ENCODE measurements at regions not wholly inside any gene's neighbourhood (a gene's known extent, or its start where the extent isn't known, plus 50 kb on each side); places are given as distances from the start of the nearest gene placed in this dataset.
A peak's percentile ranks its signal among the peaks of the same experiment; 100 is the strongest.

- no peaks in the 10 kb centered on the region for H3K9me3 ChIP-seq (ENCODE audit: control insufficient read depth in 2 of 2, insufficient read depth in 1 of 2, low read depth in 1 of 2, low read length in 1 of 2)
- peaks cover 0 to 3% (median 0%) of the 10 kb centered on the region in 3 donors for H3K36me3 ChIP-seq (ENCODE audit: control insufficient read depth in 3 of 3, insufficient read depth in 2 of 3, low read depth in 1 of 3, low read length in 3 of 3)
- no peak overlapping the region for H3K4me3 ChIP-seq (ENCODE audit: low read depth in 1 of 3, low read length in 3 of 3)
- no peaks in the 10 kb centered on the region for H3K27me3 ChIP-seq (ENCODE audit: control insufficient read depth in 3 of 3, insufficient read depth in 3 of 3, low read length in 3 of 3)
- peak overlapping the region in 1 of 3 donors; percentile 51 for H3K27ac ChIP-seq (ENCODE audit: low read depth in 1 of 3, low read length in 2 of 3)
- peak in 1 of 2 donors; percentile 49 for DNase-seq
- H3K4me1 ChIP-seq (ENCODE audit: control insufficient read depth in 3 of 3, insufficient read depth in 2 of 3, low read depth in 1 of 3, low read length in 2 of 3), result peaks cover 0 to 19% (median 0%) of the 10 kb centered on the region in 3 donors
- 66 to 81% (median 71%) methylated on average over 4 of the region's 4 CpGs for WGBS, 3 donors
- no peak for FAIRE-seq
Measured at GRCh38 chr1:119228335-119229080, 88.1 kb upstream of the WARS2 start.

GRCh38 chr1:119235120-119235519, 94.7 kb upstream of the WARS2 start:
- Histone ChIP-seq H3K27ac (ENCODE audit: low read depth in 1 of 3, low read length in 2 of 3) (no peak overlapping the region), H3K9me3 (ENCODE audit: control insufficient read depth in 2 of 2, insufficient read depth in 1 of 2, low read depth in 1 of 2, low read length in 1 of 2) (no peaks in the 10 kb centered on the region), H3K36me3 (ENCODE audit: control insufficient read depth in 3 of 3, insufficient read depth in 2 of 3, low read depth in 1 of 3, low read length in 3 of 3) (peaks cover 0 to 2% (median 0%) of the 10 kb centered on the region in 3 donors), H3K4me1 (ENCODE audit: control insufficient read depth in 3 of 3, insufficient read depth in 2 of 3, low read depth in 1 of 3, low read length in 2 of 3) (no peaks in the 10 kb centered on the region), H3K27me3 (ENCODE audit: control insufficient read depth in 3 of 3, insufficient read depth in 3 of 3, low read length in 3 of 3) (no peaks in the 10 kb centered on the region), H3K4me3 (ENCODE audit: low read depth in 1 of 3, low read length in 3 of 3) (no peak overlapping the region)
- WGBS, 3 donors, result 78 to 88% (median 80%) methylated on average over 2 of the region's 2 CpGs
- no peak for DNase-seq
- no peak for FAIRE-seq

GRCh38 chr1:119245881-119246280, 105.4 kb upstream of the WARS2 start:
- Histone ChIP-seq H3K27me3 (ENCODE audit: control insufficient read depth in 3 of 3, insufficient read depth in 3 of 3, low read length in 3 of 3) (no peaks in the 10 kb centered on the region), H3K4me3 (ENCODE audit: low read depth in 1 of 3, low read length in 3 of 3) (no peak overlapping the region), H3K27ac (ENCODE audit: low read depth in 1 of 3, low read length in 2 of 3) (no peak overlapping the region), H3K36me3 (ENCODE audit: control insufficient read depth in 3 of 3, insufficient read depth in 2 of 3, low read depth in 1 of 3, low read length in 3 of 3) (no peaks in the 10 kb centered on the region), H3K4me1 (ENCODE audit: control insufficient read depth in 3 of 3, insufficient read depth in 2 of 3, low read depth in 1 of 3, low read length in 2 of 3) (no peaks in the 10 kb centered on the region), H3K9me3 (ENCODE audit: control insufficient read depth in 2 of 2, insufficient read depth in 1 of 2, low read depth in 1 of 2, low read length in 1 of 2) (no peaks in the 10 kb centered on the region)
- WGBS, 3 donors, result 63 to 72% (median 68%) methylated on average over 1 of the region's 1 CpG
- FAIRE-seq, result no peak
- no peak for DNase-seq

- H3K4me1 ChIP-seq (ENCODE audit: control insufficient read depth in 3 of 3, insufficient read depth in 2 of 3, low read depth in 1 of 3, low read length in 2 of 3), result no peaks in the 10 kb centered on the region
- H3K4me3 ChIP-seq (ENCODE audit: low read depth in 1 of 3, low read length in 3 of 3), result no peak overlapping the region
- DNase-seq (no peak), FAIRE-seq (no peak)
- H3K9me3 ChIP-seq (ENCODE audit: control insufficient read depth in 2 of 2, insufficient read depth in 1 of 2, low read depth in 1 of 2, low read length in 1 of 2), result no peaks in the 10 kb centered on the region
- H3K27me3 ChIP-seq (ENCODE audit: control insufficient read depth in 3 of 3, insufficient read depth in 3 of 3, low read length in 3 of 3), result no peaks in the 10 kb centered on the region
- H3K36me3 ChIP-seq (ENCODE audit: control insufficient read depth in 3 of 3, insufficient read depth in 2 of 3, low read depth in 1 of 3, low read length in 3 of 3), result no peaks in the 10 kb centered on the region
- no peak overlapping the region for H3K27ac ChIP-seq (ENCODE audit: low read depth in 1 of 3, low read length in 2 of 3)
- WGBS, 3 donors, result 86 to 93% (median 91%) methylated on average over 5 of the region's 5 CpGs
Measured at GRCh38 chr1:119249283-119249682, 108.8 kb upstream of the WARS2 start.

GRCh38 chr1:119250299-119250698, 109.8 kb upstream of the WARS2 start:
- Histone ChIP-seq H3K36me3 (ENCODE audit: control insufficient read depth in 3 of 3, insufficient read depth in 2 of 3, low read depth in 1 of 3, low read length in 3 of 3) (no peaks in the 10 kb centered on the region), H3K4me3 (ENCODE audit: low read depth in 1 of 3, low read length in 3 of 3) (no peak overlapping the region), H3K4me1 (ENCODE audit: control insufficient read depth in 3 of 3, insufficient read depth in 2 of 3, low read depth in 1 of 3, low read length in 2 of 3) (no peaks in the 10 kb centered on the region), H3K27ac (ENCODE audit: low read depth in 1 of 3, low read length in 2 of 3) (no peak overlapping the region), H3K27me3 (ENCODE audit: control insufficient read depth in 3 of 3, insufficient read depth in 3 of 3, low read length in 3 of 3) (no peaks in the 10 kb centered on the region), H3K9me3 (ENCODE audit: control insufficient read depth in 2 of 2, insufficient read depth in 1 of 2, low read depth in 1 of 2, low read length in 1 of 2) (no peaks in the 10 kb centered on the region)
- no peak for DNase-seq
- FAIRE-seq, result no peak
- 86 to 99% (median 96%) methylated on average over 1 of the region's 1 CpG for WGBS, 3 donors

GRCh38 chr1:119251751-119252150, 111.3 kb upstream of the WARS2 start:
- no peak for FAIRE-seq
- Histone ChIP-seq H3K4me3 (ENCODE audit: low read depth in 1 of 3, low read length in 3 of 3) (no peak overlapping the region), H3K36me3 (ENCODE audit: control insufficient read depth in 3 of 3, insufficient read depth in 2 of 3, low read depth in 1 of 3, low read length in 3 of 3) (no peaks in the 10 kb centered on the region), H3K27ac (ENCODE audit: low read depth in 1 of 3, low read length in 2 of 3) (no peak overlapping the region), H3K9me3 (ENCODE audit: control insufficient read depth in 2 of 2, insufficient read depth in 1 of 2, low read depth in 1 of 2, low read length in 1 of 2) (no peaks in the 10 kb centered on the region), H3K27me3 (ENCODE audit: control insufficient read depth in 3 of 3, insufficient read depth in 3 of 3, low read length in 3 of 3) (no peaks in the 10 kb centered on the region), H3K4me1 (ENCODE audit: control insufficient read depth in 3 of 3, insufficient read depth in 2 of 3, low read depth in 1 of 3, low read length in 2 of 3) (no peaks in the 10 kb centered on the region)
- WGBS, 3 donors, result 76 to 87% (median 81%) methylated on average over 3 of the region's 3 CpGs
- DNase-seq, result no peak

- no peaks in the 10 kb centered on the region for H3K4me1 ChIP-seq (ENCODE audit: control insufficient read depth in 3 of 3, insufficient read depth in 2 of 3, low read depth in 1 of 3, low read length in 2 of 3)
- H3K36me3 ChIP-seq (ENCODE audit: control insufficient read depth in 3 of 3, insufficient read depth in 2 of 3, low read depth in 1 of 3, low read length in 3 of 3), result no peaks in the 10 kb centered on the region
- WGBS, 3 donors, result 59 to 76% (median 60%) methylated on average over 1 of the region's 1 CpG
- DNase-seq (no peak), FAIRE-seq (no peak)
- no peaks in the 10 kb centered on the region for H3K27me3 ChIP-seq (ENCODE audit: control insufficient read depth in 3 of 3, insufficient read depth in 3 of 3, low read length in 3 of 3)
- H3K27ac ChIP-seq (ENCODE audit: low read depth in 1 of 3, low read length in 2 of 3), result no peak overlapping the region
- H3K9me3 ChIP-seq (ENCODE audit: control insufficient read depth in 2 of 2, insufficient read depth in 1 of 2, low read depth in 1 of 2, low read length in 1 of 2), result peaks cover 0 to 1% of the 10 kb centered on the region in 2 donors
- H3K4me3 ChIP-seq (ENCODE audit: low read depth in 1 of 3, low read length in 3 of 3), result no peak overlapping the region
Measured at GRCh38 chr1:119253366-119253765, 112.9 kb upstream of the WARS2 start.

GRCh38 chr1:119254067-119254720, 113.7 kb upstream of the WARS2 start:
- no peak for DNase-seq
- H3K9me3 ChIP-seq (ENCODE audit: control insufficient read depth in 2 of 2, insufficient read depth in 1 of 2, low read depth in 1 of 2, low read length in 1 of 2), result peaks cover 0 to 3% of the 10 kb centered on the region in 2 donors
- WGBS, 3 donors, result 60 to 79% (median 67%) methylated on average over 3 of the region's 3 CpGs
- H3K36me3 ChIP-seq (ENCODE audit: control insufficient read depth in 3 of 3, insufficient read depth in 2 of 3, low read depth in 1 of 3, low read length in 3 of 3), result no peaks in the 10 kb centered on the region
- H3K4me1 ChIP-seq (ENCODE audit: control insufficient read depth in 3 of 3, insufficient read depth in 2 of 3, low read depth in 1 of 3, low read length in 2 of 3), result peaks cover 0 to under 1% (median 0%) of the 10 kb centered on the region in 3 donors
- no peaks in the 10 kb centered on the region for H3K27me3 ChIP-seq (ENCODE audit: control insufficient read depth in 3 of 3, insufficient read depth in 3 of 3, low read length in 3 of 3)
- no peak for FAIRE-seq
- no peak overlapping the region for H3K4me3 ChIP-seq (ENCODE audit: low read depth in 1 of 3, low read length in 3 of 3)
- no peak overlapping the region for H3K27ac ChIP-seq (ENCODE audit: low read depth in 1 of 3, low read length in 2 of 3)
